Ovary (tissue), 3 donors: ENCODE measurements at regions not wholly inside any gene's neighbourhood (a gene's known extent, or its start where the extent isn't known, plus 50 kb on each side); places are given as distances from the start of the nearest gene placed in this dataset.

ENCODE experiments used
- POLR2A ChIP-seq: fragments of 450-650 bp; IDR thresholded peaks from one replicate; pipeline ENCODE4 v1.6.1; 2017; ENCODE audit warnings: antibody characterized with exemption, mild to moderate bottlenecking, moderate library complexity
- TF ChIP-seq, protein P1 (sequence below), 3 donors: fragments of 450-650 bp in 2 of 3; fragments of 200-600 bp in 1 of 3; IDR thresholded peaks; one replicate each; pipeline versions ENCODE4 v1.5.1 to v1.8.0; 2016 to 2022; ENCODE audit warnings: antibody characterized with exemption in 3 of 3, mild to moderate bottlenecking in 1 of 3
- donor health status: DM: no; HTN: no; CAD: no.

DNA sequence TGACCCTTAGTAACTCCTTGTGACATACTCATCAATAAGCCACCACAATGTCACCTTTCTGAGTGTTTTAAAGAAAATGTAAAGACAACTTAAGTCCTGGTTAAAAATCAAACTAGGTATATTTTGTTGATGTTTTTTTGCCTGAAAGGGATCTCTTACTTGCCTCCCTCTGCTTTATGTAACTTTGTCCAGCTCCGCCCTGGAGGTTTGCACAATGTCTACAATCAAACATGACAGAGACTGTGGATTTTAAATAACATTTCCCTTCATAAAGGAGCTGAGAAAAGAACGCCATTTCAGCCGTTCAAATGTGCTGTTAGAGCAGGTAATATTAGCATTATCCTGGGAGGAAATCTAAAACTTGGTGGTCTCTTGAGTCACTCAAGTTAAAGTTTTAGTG is 613.9 kb downstream of the SOX5 start:
- TF ChIP-seq, protein P1, sequence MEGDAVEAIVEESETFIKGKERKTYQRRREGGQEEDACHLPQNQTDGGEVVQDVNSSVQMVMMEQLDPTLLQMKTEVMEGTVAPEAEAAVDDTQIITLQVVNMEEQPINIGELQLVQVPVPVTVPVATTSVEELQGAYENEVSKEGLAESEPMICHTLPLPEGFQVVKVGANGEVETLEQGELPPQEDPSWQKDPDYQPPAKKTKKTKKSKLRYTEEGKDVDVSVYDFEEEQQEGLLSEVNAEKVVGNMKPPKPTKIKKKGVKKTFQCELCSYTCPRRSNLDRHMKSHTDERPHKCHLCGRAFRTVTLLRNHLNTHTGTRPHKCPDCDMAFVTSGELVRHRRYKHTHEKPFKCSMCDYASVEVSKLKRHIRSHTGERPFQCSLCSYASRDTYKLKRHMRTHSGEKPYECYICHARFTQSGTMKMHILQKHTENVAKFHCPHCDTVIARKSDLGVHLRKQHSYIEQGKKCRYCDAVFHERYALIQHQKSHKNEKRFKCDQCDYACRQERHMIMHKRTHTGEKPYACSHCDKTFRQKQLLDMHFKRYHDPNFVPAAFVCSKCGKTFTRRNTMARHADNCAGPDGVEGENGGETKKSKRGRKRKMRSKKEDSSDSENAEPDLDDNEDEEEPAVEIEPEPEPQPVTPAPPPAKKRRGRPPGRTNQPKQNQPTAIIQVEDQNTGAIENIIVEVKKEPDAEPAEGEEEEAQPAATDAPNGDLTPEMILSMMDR (IDR thresholded peaks at IDR 0.05): no peak
- TF ChIP-seq POLR2A: no peak
